Upper lobe of right lung (tissue), 1 donor: ENCODE measurements at regions not wholly inside any gene's neighbourhood (a gene's known extent, or its start where the extent isn't known, plus 50 kb on each side); places are given as distances from the start of the nearest gene placed in this dataset.
"Not testable (repeated sequence)": the region's sequence is repeated elsewhere in the genome, so short reads cannot be mapped to it uniquely, and the experiment has no call there.

Source experiments
- ATAC-seq: fragments of 200-7000 bp; cut with Tn5 transposase; one replicate; pipeline ENCODE4 v1.9.1; 2020; ENCODE audit warnings: mild to moderate bottlenecking, moderate library complexity
- DNase-seq: peaks from one replicate; pipeline ENCODE4 v3.0.0-alpha.2; 2020
- H3K27ac ChIP-seq: fragments of 200-600 bp; one replicate; pipeline ENCODE4 v1.8.0; 2022
- H3K27me3 ChIP-seq: fragments of 200-600 bp; one replicate; pipeline ENCODE4 v1.8.0; 2022; ENCODE audit warnings: mild to moderate bottlenecking
- H3K36me3 ChIP-seq: fragments of 200-600 bp; one replicate; pipeline ENCODE4 v1.8.0; 2022
- H3K4me1 ChIP-seq: fragments of 200-600 bp; one replicate; pipeline ENCODE4 v1.8.0; 2022
- H3K4me3 ChIP-seq: fragments of 200-600 bp; one replicate; pipeline ENCODE4 v1.8.0; 2022; ENCODE audit warnings: mild to moderate bottlenecking
- H3K9me3 ChIP-seq: fragments of 200-600 bp; one replicate; pipeline ENCODE4 v1.8.0; 2022
- intact Hi-C: fragments of 100-400 bp; cut with DNase I; formaldehyde crosslinking; loops from one replicate; pipeline ENCODE4 v1.11.0; 2022
- TF ChIP-seq, protein P1 (sequence below): fragments of 200-600 bp; IDR thresholded peaks from one replicate; pipeline ENCODE4 v1.8.0; 2022; ENCODE audit warnings: antibody characterized with exemption
- donor health status: DM: no; HTN: yes; CAD: no; lungs with severe emphysema.

DNA sequence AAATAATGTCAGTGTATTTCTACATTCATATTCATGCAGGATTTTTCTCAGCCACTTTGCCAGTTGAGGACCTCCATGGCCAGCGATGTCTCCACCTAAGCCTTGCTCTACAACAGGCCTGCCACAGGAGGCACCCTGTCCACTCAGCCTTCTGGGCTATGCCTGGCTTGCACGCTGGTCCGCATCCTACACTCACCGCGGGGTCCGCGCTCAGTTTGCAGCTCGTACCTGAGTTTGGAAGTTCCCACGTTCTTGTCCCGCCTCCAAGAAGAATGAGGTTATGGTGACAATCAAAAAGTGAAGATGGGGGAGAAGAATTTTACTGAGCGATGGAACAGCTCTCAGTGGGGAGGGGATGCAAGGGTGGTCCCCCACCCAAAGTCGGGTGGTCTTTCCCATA is 93.6 kb upstream of the GRIK1 start:
- no peaks in the 10 kb centered on the region for H3K27me3 ChIP-seq
- DNase-seq = no peak
- H3K27ac ChIP-seq = no peak overlapping the region
- no peak overlapping the region for H3K4me3 ChIP-seq
- intact Hi-C loops = no loop called here
- no peak for ATAC-seq
- no peaks in the 10 kb centered on the region for H3K9me3 ChIP-seq
- TF ChIP-seq, protein P1, sequence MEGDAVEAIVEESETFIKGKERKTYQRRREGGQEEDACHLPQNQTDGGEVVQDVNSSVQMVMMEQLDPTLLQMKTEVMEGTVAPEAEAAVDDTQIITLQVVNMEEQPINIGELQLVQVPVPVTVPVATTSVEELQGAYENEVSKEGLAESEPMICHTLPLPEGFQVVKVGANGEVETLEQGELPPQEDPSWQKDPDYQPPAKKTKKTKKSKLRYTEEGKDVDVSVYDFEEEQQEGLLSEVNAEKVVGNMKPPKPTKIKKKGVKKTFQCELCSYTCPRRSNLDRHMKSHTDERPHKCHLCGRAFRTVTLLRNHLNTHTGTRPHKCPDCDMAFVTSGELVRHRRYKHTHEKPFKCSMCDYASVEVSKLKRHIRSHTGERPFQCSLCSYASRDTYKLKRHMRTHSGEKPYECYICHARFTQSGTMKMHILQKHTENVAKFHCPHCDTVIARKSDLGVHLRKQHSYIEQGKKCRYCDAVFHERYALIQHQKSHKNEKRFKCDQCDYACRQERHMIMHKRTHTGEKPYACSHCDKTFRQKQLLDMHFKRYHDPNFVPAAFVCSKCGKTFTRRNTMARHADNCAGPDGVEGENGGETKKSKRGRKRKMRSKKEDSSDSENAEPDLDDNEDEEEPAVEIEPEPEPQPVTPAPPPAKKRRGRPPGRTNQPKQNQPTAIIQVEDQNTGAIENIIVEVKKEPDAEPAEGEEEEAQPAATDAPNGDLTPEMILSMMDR = no peak
- no peaks in the 10 kb centered on the region for H3K36me3 ChIP-seq
- no peaks in the 10 kb centered on the region for H3K4me1 ChIP-seq

GRCh38 chr21:30030416-30030815 is 90.6 kb upstream of the GRIK1 start:
- Histone ChIP-seq H3K4me3 (no peak overlapping the region), H3K27me3 (no peaks in the 10 kb centered on the region), H3K27ac (no peak overlapping the region), H3K9me3 (no peaks in the 10 kb centered on the region), H3K36me3 (no peaks in the 10 kb centered on the region), H3K4me1 (no peaks in the 10 kb centered on the region)
- TF ChIP-seq, protein P1 = no peak
- intact Hi-C loops = no loop called here
- ATAC-seq (no peak), DNase-seq (no peak)

GRCh38 chr21:30028537-30028936 is 88.7 kb upstream of the GRIK1 start:
- DNase-seq (no peak), ATAC-seq (no peak)
- no peak overlapping the region for H3K27ac ChIP-seq
- H3K4me3 ChIP-seq = no peak overlapping the region
- intact Hi-C loops = no loop called here
- H3K27me3 ChIP-seq = no peaks in the 10 kb centered on the region
- TF ChIP-seq, protein P1 = no peak
- no peaks in the 10 kb centered on the region for H3K4me1 ChIP-seq
- no peaks in the 10 kb centered on the region for H3K9me3 ChIP-seq
- H3K36me3 ChIP-seq = no peaks in the 10 kb centered on the region

DNA sequence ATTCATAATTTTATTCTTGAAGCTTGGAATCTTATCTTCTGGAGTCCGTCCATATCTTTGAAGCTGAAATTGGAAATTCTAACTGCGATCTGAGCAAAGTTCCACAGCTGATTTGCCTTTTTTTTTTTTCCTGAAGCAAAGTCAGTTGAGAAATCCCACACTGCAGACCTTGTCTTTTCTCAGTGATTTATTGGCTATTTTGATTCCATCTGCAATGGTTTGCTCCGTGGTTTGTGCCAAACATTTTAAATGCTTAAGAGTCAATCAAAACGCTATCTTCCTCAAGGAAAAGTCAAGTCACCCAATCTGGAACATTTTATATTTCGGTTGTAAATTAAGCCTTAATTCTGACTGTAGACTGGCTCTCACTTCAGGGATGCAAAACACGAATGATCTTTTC is 88.2 kb upstream of the GRIK1 start:
- TF ChIP-seq, protein P1 = no peak
- intact Hi-C loops = no loop called here
- Histone ChIP-seq H3K4me1 (no peaks in the 10 kb centered on the region), H3K27ac (no peak overlapping the region), H3K36me3 (no peaks in the 10 kb centered on the region), H3K4me3 (no peak overlapping the region), H3K9me3 (no peaks in the 10 kb centered on the region), H3K27me3 (no peaks in the 10 kb centered on the region)
- no peak for ATAC-seq
- no peak for DNase-seq

GRCh38 chr21:30023056-30023455 is 83.3 kb upstream of the GRIK1 start:
- H3K4me1 ChIP-seq, ATAC-seq, H3K4me3 ChIP-seq, H3K27me3 ChIP-seq, H3K9me3 ChIP-seq, intact Hi-C loops, DNase-seq, H3K27ac ChIP-seq, H3K36me3 ChIP-seq: not testable (repeated sequence)

DNA sequence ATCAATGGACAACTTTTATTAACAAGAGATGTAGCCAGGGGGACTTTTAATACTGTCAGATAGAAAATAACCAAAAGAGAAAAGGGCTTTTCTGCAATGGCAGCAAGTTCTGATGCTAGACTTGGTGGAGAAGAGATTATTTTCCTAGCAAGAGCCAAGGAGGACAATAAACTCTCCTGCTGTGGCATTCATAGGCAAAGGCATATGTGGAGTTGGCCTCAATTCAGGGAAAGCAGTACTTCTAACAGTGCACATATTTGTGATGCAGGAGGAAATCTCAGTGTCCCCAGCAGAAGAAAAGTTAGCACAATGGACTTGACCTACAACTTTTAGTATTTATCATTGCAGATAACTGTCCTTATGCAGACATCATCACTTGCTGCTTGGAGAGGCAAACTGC is 75.1 kb upstream of the GRIK1 start:
- intact Hi-C loops = no loop called here
- DNase-seq (no peak), ATAC-seq (no peak)
- Histone ChIP-seq H3K27ac (no peak overlapping the region), H3K9me3 (no peaks in the 10 kb centered on the region), H3K4me3 (no peak overlapping the region), H3K27me3 (no peaks in the 10 kb centered on the region), H3K4me1 (no peaks in the 10 kb centered on the region), H3K36me3 (no peaks in the 10 kb centered on the region)
- TF ChIP-seq, protein P1 = no peak
